OCI-LY7 (cell line): ENCODE measurements at regions not wholly inside any gene's neighbourhood (a gene's known extent, or its start where the extent isn't known, plus 50 kb on each side); places are given as distances from the start of the nearest gene placed in this dataset.
A peak's percentile ranks its signal among the peaks of the same experiment; 100 is the strongest.

ENCODE experiments used
- BruUV-seq: library from RNA; stranded (reverse); fragments of 400-500 nt; replicated peaks from 2 replicates; lab custom pipeline; 2021; lab: Mats Ljungman, UMichigan
- CTCF ChIA-PET: fragments of 300-600 bp; sonication (Branson Sonifier 250); formaldehyde crosslinking; loops from one replicate; lab custom pipeline; 2022; ENCODE audit warnings: antibody characterized with exemption; ENCODE audit not compliant: unreplicated experiment; lab: Charles Lee
- POLR2A ChIA-PET: fragments of 300-600 bp; sonication (Branson Sonifier 250); formaldehyde crosslinking; loops from one replicate; lab custom pipeline; 2022; ENCODE audit warnings: antibody characterized with exemption; lab: Charles Lee
- DNase-seq: peaks from one replicate; pipeline ENCODE4 v3.0.0-alpha.2; 2015; ENCODE audit warnings: low spot score
- H2AFZ ChIP-seq: fragments of 200-600 bp; sonication (generic), shearing (Covaris generic); 2 replicates; pipeline ENCODE4 v1.6.1; 2014; ENCODE audit warnings: mild to moderate bottlenecking, antibody characterized with exemption, low read length, moderate library complexity
- H3K27ac ChIP-seq: fragments of 200-600 bp; sonication (generic); 2 replicates; pipeline ENCODE4 v1.5.1; 2014; ENCODE audit warnings: mixed run types, low read depth, mild to moderate bottlenecking, moderate library complexity, low read length, inconsistent platforms; ENCODE audit not compliant: poor library complexity, severe bottlenecking
- H3K36me3 ChIP-seq: fragments of 200-600 bp; sonication (generic); 2 replicates; pipeline ENCODE4 v1.6.1; 2014; ENCODE audit warnings: mild to moderate bottlenecking, antibody characterized with exemption, low read length, moderate library complexity, mixed read lengths; ENCODE audit not compliant: insufficient read depth
- H3K4me1 ChIP-seq: fragments of 200-600 bp; sonication (generic); 2 replicates; pipeline ENCODE4 v1.5.1; 2014; ENCODE audit warnings: mild to moderate bottlenecking, low read length; ENCODE audit not compliant: insufficient read depth, poor library complexity, severe bottlenecking
- H3K4me2 ChIP-seq: fragments of 200-600 bp; sonication (generic); 2 replicates; pipeline ENCODE4 v1.6.1; 2014; ENCODE audit warnings: mild to moderate bottlenecking, low read length
- H3K4me3 ChIP-seq: fragments of 200-600 bp; sonication (generic); 2 replicates; pipeline ENCODE4 v1.5.1; 2014; ENCODE audit warnings: mild to moderate bottlenecking, low read depth, low read length; ENCODE audit not compliant: poor library complexity, severe bottlenecking
- H3K79me2 ChIP-seq: fragments of 200-600 bp; sonication (generic); 2 replicates; pipeline ENCODE4 v1.6.1; 2016; ENCODE audit warnings: low read depth, mild to moderate bottlenecking, low read length, moderate library complexity, mixed read lengths; ENCODE audit not compliant: insufficient read depth
- H3K9me2 ChIP-seq: fragments of 200-600 bp; sonication (generic); 2 replicates; pipeline ENCODE4 v1.6.1; 2016; ENCODE audit warnings: mild to moderate bottlenecking, low read length, mixed read lengths; ENCODE audit not compliant: insufficient read depth
- H3K9me3 ChIP-seq: fragments of 200-600 bp; sonication (generic); 2 replicates; pipeline ENCODE4 v1.6.1; 2014; ENCODE audit warnings: mild to moderate bottlenecking, mixed run types, low read length, mixed read lengths
- H4K20me1 ChIP-seq: fragments of 200-600 bp; sonication (generic); 2 replicates; pipeline ENCODE4 v1.6.1; 2014; ENCODE audit warnings: mild to moderate bottlenecking, antibody characterized with exemption, low read length, moderate library complexity, mixed read lengths; ENCODE audit not compliant: insufficient read depth
- CTCF ChIP-seq: fragments of 200-600 bp; sonication (generic); conservative IDR thresholded peaks from 2 replicates; pipeline ENCODE4 v1.5.1; 2014; ENCODE audit warnings: mild to moderate bottlenecking, antibody characterized with exemption, low read length, moderate library complexity, mixed read lengths
- EZH2phosphoT487 ChIP-seq: fragments of 200-600 bp; sonication (generic); IDR thresholded peaks from 2 replicates; pipeline ENCODE4 v1.6.1; 2018; ENCODE audit warnings: low read depth, borderline replicate concordance, mild to moderate bottlenecking, mixed run types, antibody characterized with exemption, low read length, moderate library complexity, mixed read lengths
- intact Hi-C: fragments of 100-400 bp; cut with micrococcal nuclease; formaldehyde crosslinking; loops from one replicate; pipeline ENCODE4 v1.10.0; 2022; ENCODE audit not compliant: unreplicated experiment

DNA sequence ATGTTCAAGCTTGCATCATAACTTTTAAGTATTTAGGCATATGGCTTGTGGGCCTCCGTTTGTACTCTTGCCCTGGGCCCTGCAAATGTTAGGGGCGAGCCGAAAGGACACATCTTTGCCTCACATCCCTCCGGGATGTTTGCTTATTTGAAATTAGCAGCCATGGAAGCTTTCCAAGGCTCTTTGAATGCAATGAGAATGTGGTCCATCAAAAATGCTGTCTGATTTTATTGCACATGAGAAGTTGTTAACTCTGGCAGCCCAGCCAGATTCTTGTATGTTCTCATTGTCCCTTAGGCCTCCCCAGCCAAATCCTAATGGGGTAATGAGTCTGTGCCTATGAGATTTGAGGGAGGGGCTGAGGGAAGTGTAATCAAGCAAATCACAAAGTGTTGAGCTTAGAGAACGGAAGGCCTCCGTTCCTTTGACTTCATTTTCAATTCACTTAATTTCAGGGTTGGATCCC is 261.2 kb upstream of the MARCKS start:
- Histone ChIP-seq H3K27ac (no peak overlapping the region), H3K4me2 (no peak overlapping the region), H3K9me3 (peaks cover 6% of the 10 kb centered on the region; the same call in 1 of the 2 replicates), H2AFZ (no peak overlapping the region), H3K79me2 (no peaks in the 10 kb centered on the region), H3K9me2 (no peaks in the 10 kb centered on the region), H3K4me3 (no peak overlapping the region), H3K4me1 (peaks cover 22% of the 10 kb centered on the region), H4K20me1 (no peaks in the 10 kb centered on the region), H3K36me3 (no peaks in the 10 kb centered on the region)
- POLR2A ChIA-PET: interaction anchor here (0.5 to 1.9 kb wide), 5 partner anchors 10 to 85 kb away, joined by 3 to 6 read pairs (median 4); no protein-coding TSS in a partner anchor
- TF ChIP-seq CTCF (no peak), EZH2phosphoT487 (no peak)
- CTCF ChIA-PET: no interaction called here
- no peak for DNase-seq
- intact Hi-C loops: no loop called here
- no TSS peak for BruUV-seq

- Histone ChIP-seq H3K9me3 (peaks cover 6% of the 10 kb centered on the region; the same call in 1 of the 2 replicates), H3K4me3 (no peak overlapping the region), H3K27ac (no peak overlapping the region), H3K9me2 (no peaks in the 10 kb centered on the region), H3K36me3 (no peaks in the 10 kb centered on the region), H2AFZ (peak overlapping the region; percentile 48; the same call in 1 of the 2 replicates), H4K20me1 (no peaks in the 10 kb centered on the region), H3K4me1 (peaks cover 22% of the 10 kb centered on the region), H3K79me2 (no peaks in the 10 kb centered on the region), H3K4me2 (no peak overlapping the region)
- peak; percentile 11 for DNase-seq
- ChIA-PET POLR2A (interaction anchor here (0.5 to 1.9 kb wide), 7 partner anchors 9 to 175 kb away, joined by 3 to 6 read pairs (median 4); no protein-coding TSS in a partner anchor), CTCF (no interaction called here)
- BruUV-seq: no TSS peak
- intact Hi-C loops: no loop called here
- TF ChIP-seq CTCF (no peak), EZH2phosphoT487 (no peak)
Measured at GRCh38 chr6:113596387-113597230, 260.5 kb upstream of the MARCKS start.
